ENCODE measurements at regions not wholly inside any gene's neighbourhood (a gene's known extent, or its start where the extent isn't known, plus 50 kb on each side); places are given as distances from the start of the nearest gene placed in this dataset.

GRCh38 chr1:173392895-173393658 lies 84.1 kb upstream of the PRDX6 start:
- TF ChIP-seq CTCF (IDR thresholded peaks at IDR 0.05) (no peak), POLR2A (IDR thresholded peaks at IDR 0.05) (no peak)
